ENCODE measurements at regions not wholly inside any gene's neighbourhood (a gene's known extent, or its start where the extent isn't known, plus 50 kb on each side); places are given as distances from the start of the nearest gene placed in this dataset.

GRCh38 chr2:84197901-84198300 is 261.2 kb downstream of the SUCLG1 start:
- TF ChIP-seq CTCF (IDR thresholded peaks at IDR 0.05; ENCODE audit: extremely low read depth, missing control alignments), result no peak
- no peak for DNase-seq (ENCODE audit: low spot score)

DNA sequence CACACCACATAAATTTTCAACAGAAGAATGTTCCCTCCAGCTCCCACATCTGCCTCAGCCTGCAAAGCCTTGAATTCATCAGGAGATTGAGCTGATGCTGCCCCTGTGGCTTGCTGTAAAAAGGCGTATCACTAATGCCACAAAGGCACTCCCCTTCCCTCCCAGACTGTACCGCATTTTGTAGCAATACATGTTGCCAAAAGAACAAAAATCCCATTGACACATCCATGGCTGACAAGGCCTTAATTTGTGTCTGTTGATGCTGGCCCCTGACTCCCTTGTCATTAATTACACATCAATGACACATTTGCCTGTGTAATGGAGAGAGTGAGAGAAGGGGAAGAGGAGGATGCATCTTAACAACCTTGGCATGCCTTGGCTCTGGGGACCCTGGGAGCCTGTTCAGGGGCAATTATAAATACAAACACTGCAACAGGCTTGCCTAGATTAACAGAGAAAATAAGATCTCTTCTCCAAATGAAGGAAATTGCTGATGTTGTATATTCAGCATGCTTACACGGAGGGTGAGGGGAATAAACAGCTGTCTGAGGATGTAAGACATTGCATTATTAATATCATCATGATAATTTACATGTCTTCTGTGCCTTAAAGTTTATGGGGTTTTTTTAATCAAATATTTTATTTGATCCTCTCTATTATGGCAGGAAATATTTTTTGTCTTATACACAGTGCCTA is 264.0 kb downstream of the SUCLG1 start:
- DNase-seq (ENCODE audit: low spot score), result no peak
- no peak for TF ChIP-seq CTCF (IDR thresholded peaks at IDR 0.05; ENCODE audit: extremely low read depth, missing control alignments)

DNA sequence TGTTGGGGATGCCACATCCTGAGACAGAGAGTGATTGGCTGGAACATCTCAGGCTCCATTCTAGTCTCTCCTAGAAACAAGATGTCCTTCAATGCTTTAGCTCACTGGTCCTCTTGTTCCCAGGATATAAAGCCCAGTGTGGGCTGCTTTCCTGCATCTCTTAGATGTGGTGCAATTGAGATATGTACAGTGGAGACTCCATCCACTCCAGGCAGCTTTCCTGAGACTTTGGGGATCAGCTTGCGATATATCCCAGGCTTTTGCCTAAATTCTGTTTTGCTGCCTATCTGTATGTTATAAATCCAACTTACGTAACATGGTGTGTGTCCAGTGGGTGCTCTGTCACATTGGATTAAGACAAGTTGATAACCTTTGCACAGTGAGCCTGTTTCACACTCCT is 264.9 kb downstream of the SUCLG1 start:
- no peak for DNase-seq (ENCODE audit: low spot score)
- TF ChIP-seq CTCF (IDR thresholded peaks at IDR 0.05; ENCODE audit: extremely low read depth, missing control alignments), result no peak

- no peak for DNase-seq (ENCODE audit: low spot score)
- TF ChIP-seq CTCF (IDR thresholded peaks at IDR 0.05; ENCODE audit: extremely low read depth, missing control alignments), result no peak
Observed at GRCh38 chr2:84187258-84187657, 271.8 kb downstream of the SUCLG1 start.

DNA sequence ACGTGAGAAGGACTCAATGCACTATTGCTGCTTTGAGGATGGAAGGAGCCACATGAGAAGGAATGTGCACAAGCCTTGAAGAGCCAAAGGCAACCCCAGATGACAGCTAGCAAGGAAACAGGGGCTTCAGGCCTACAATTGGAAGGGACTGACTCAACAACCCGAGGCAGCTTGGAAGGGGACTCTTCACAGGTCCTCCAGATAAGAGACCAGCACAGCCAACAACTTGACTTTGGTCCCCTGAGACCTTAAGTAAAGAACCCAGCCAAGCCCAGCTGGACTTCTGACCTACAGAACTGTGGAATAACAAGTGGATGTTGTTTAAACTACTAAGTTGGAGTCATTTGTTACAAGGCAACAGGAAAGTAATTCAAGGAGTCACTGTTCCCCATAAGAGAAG is 277.2 kb downstream of the SUCLG1 start:
- no peak for TF ChIP-seq CTCF (IDR thresholded peaks at IDR 0.05; ENCODE audit: extremely low read depth, missing control alignments)
- DNase-seq (ENCODE audit: low spot score), result no peak

GRCh38 chr2:84177733-84178132 is 281.3 kb downstream of the SUCLG1 start:
- TF ChIP-seq CTCF (IDR thresholded peaks at IDR 0.05; ENCODE audit: extremely low read depth, missing control alignments), result no peak

DNA sequence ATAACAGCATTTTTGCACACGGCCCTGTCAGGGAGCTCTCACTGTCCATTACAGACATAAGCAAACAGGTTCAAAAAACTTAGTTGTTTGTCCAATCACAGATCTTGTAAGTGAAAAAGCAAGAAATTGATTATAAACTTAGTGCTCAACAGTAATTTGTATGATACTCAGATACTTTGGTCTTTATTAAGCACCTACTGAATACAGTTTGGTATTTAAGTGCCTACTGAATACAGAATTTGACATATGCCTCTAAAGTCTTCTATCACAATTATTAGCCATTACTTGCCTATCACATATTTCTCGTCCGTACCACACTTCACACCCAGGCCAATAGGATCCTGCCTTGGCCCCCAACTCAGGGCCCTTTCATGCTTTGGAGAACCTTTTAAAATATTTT is 283.1 kb downstream of the SUCLG1 start:
- DNase-seq (ENCODE audit: low spot score), result no peak
- TF ChIP-seq CTCF (IDR thresholded peaks at IDR 0.05; ENCODE audit: extremely low read depth, missing control alignments), result no peak

More at GRCh38 chr2:84177733-84178132, 281.3 kb downstream of the SUCLG1 start:
- DNase-seq (ENCODE audit: low spot score), result no peak

All from GM20000 (cell line).